ENCODE measurements at regions not wholly inside any gene's neighbourhood (a gene's known extent, or its start where the extent isn't known, plus 50 kb on each side); places are given as distances from the start of the nearest gene placed in this dataset.

GRCh38 chr14:92254786-92255185 lies 68.2 kb upstream of the SLC24A4 start:
- H3K27me3 ChIP-seq (replicated peaks in 2 of 5; ENCODE audit: control insufficient read depth in 4 of 5, insufficient read depth in 5 of 5, low read length in 4 of 5), result peaks cover 0 to 58% (median 21%) of the 10 kb centered on the region in 5 experiments
- DNase-seq, result no peak
- no peak overlapping the region for H3K4me3 ChIP-seq (ENCODE audit: control insufficient read depth in 1 of 7, extremely low read depth in 1 of 7, insufficient read depth in 4 of 7, low read depth in 2 of 7, low read length in 6 of 7)
- 29% methylated on average over 12 of the region's 18 CpGs for WGBS (ENCODE audit: insufficient coverage)
- ChIA-PET CTCF (interaction anchor here (1.6 kb wide), 1 partner anchor 8 kb away, joined by 3 read pairs; no protein-coding TSS in a partner anchor), POLR2A (no interaction called here)
- no peaks in the 10 kb centered on the region for H3K36me3 ChIP-seq (ENCODE audit: control insufficient read depth in 4 of 4, insufficient read depth in 4 of 4, low read length in 3 of 4)
- peaks cover 0 to 2% (median 0%) of the 10 kb centered on the region in 5 experiments for H3K9me3 ChIP-seq (ENCODE audit: control extremely low read depth in 1 of 5, control insufficient read depth in 4 of 5, insufficient read depth in 2 of 5, low read depth in 1 of 5, low read length in 4 of 5)
- peaks cover 0 to 5% (median 3%) of the 10 kb centered on the region in 4 experiments for H3K4me1 ChIP-seq (ENCODE audit: control extremely low read depth in 1 of 4, control insufficient read depth in 4 of 4, insufficient read depth in 4 of 4, low read length in 3 of 4)
- no peak overlapping the region for H3K27ac ChIP-seq (ENCODE audit: insufficient read depth in 1 of 2, low read depth in 1 of 2, low read length in 2 of 2, poor library complexity in 1 of 2, severe bottlenecking in 2 of 2)

GRCh38 chr14:92258934-92259333 lies 64.0 kb upstream of the SLC24A4 start:
- no peak overlapping the region for H3K27ac ChIP-seq (ENCODE audit: insufficient read depth in 1 of 2, low read depth in 1 of 2, low read length in 2 of 2, poor library complexity in 1 of 2, severe bottlenecking in 2 of 2)
- ChIA-PET CTCF (no interaction called here), POLR2A (interaction anchor here (0.6 kb wide), 1 partner anchor 52 kb away, joined by 4 read pairs; no protein-coding TSS in a partner anchor)
- no peak overlapping the region for H3K4me3 ChIP-seq (ENCODE audit: control insufficient read depth in 1 of 7, extremely low read depth in 1 of 7, insufficient read depth in 4 of 7, low read depth in 2 of 7, low read length in 6 of 7)
- H3K4me1 ChIP-seq (ENCODE audit: control extremely low read depth in 1 of 4, control insufficient read depth in 4 of 4, insufficient read depth in 4 of 4, low read length in 3 of 4), result peaks cover 0 to 11% (median 8%) of the 10 kb centered on the region in 4 experiments
- WGBS (ENCODE audit: insufficient coverage), result 67% methylated on average over 3 of the region's 3 CpGs
- H3K27me3 ChIP-seq (replicated peaks in 2 of 5; ENCODE audit: control insufficient read depth in 4 of 5, insufficient read depth in 5 of 5, low read length in 4 of 5), result peaks cover 0 to 29% (median 10%) of the 10 kb centered on the region in 5 experiments
- no peak for DNase-seq
- no peaks in the 10 kb centered on the region for H3K9me3 ChIP-seq (ENCODE audit: control extremely low read depth in 1 of 5, control insufficient read depth in 4 of 5, insufficient read depth in 2 of 5, low read depth in 1 of 5, low read length in 4 of 5)
- no peaks in the 10 kb centered on the region for H3K36me3 ChIP-seq (ENCODE audit: control insufficient read depth in 4 of 4, insufficient read depth in 4 of 4, low read length in 3 of 4)

GRCh38 chr14:92259613-92260357 lies 63.2 kb upstream of the SLC24A4 start:
- Histone ChIP-seq H3K27me3 (replicated peaks in 2 of 5; ENCODE audit: control insufficient read depth in 4 of 5, insufficient read depth in 5 of 5, low read length in 4 of 5) (peaks cover 0 to 21% (median 5%) of the 10 kb centered on the region in 5 experiments), H3K4me3 (ENCODE audit: control insufficient read depth in 1 of 7, extremely low read depth in 1 of 7, insufficient read depth in 4 of 7, low read depth in 2 of 7, low read length in 6 of 7) (no peak overlapping the region), H3K27ac (ENCODE audit: insufficient read depth in 1 of 2, low read depth in 1 of 2, low read length in 2 of 2, poor library complexity in 1 of 2, severe bottlenecking in 2 of 2) (no peak overlapping the region), H3K36me3 (ENCODE audit: control insufficient read depth in 4 of 4, insufficient read depth in 4 of 4, low read length in 3 of 4) (no peaks in the 10 kb centered on the region), H3K9me3 (ENCODE audit: control extremely low read depth in 1 of 5, control insufficient read depth in 4 of 5, insufficient read depth in 2 of 5, low read depth in 1 of 5, low read length in 4 of 5) (no peaks in the 10 kb centered on the region), H3K4me1 (ENCODE audit: control extremely low read depth in 1 of 4, control insufficient read depth in 4 of 4, insufficient read depth in 4 of 4, low read length in 3 of 4) (peaks cover 2 to 16% (median 14%) of the 10 kb centered on the region in 4 experiments)
- CTCF ChIA-PET, result interaction anchor here (0.7 to 1.4 kb wide), 2 partner anchors 15 to 161 kb away, joined by 3 read pairs; no protein-coding TSS in a partner anchor
- DNase-seq, result peak in 2 of 3 donors; percentile 27 to 29
- POLR2A ChIA-PET, result no interaction called here
- 77% methylated on average over 6 of the region's 6 CpGs for WGBS (ENCODE audit: insufficient coverage)

- ChIA-PET POLR2A (no interaction called here), CTCF (interaction anchor here (1.4 kb wide), 1 partner anchor 8 kb away, joined by 4 read pairs; no protein-coding TSS in a partner anchor)
- H3K27ac ChIP-seq (ENCODE audit: insufficient read depth in 1 of 2, low read depth in 1 of 2, low read length in 2 of 2, poor library complexity in 1 of 2, severe bottlenecking in 2 of 2), result no peak overlapping the region
- no peaks in the 10 kb centered on the region for H3K36me3 ChIP-seq (ENCODE audit: control insufficient read depth in 4 of 4, insufficient read depth in 4 of 4, low read length in 3 of 4)
- H3K4me3 ChIP-seq (ENCODE audit: control insufficient read depth in 1 of 7, extremely low read depth in 1 of 7, insufficient read depth in 4 of 7, low read depth in 2 of 7, low read length in 6 of 7), result no peak overlapping the region
- H3K4me1 ChIP-seq (ENCODE audit: control extremely low read depth in 1 of 4, control insufficient read depth in 4 of 4, insufficient read depth in 4 of 4, low read length in 3 of 4), result peaks cover 2 to 13% (median 11%) of the 10 kb centered on the region in 4 experiments
- peak; percentile 37 to 72 (median 70) for DNase-seq
- no peaks in the 10 kb centered on the region for H3K9me3 ChIP-seq (ENCODE audit: control extremely low read depth in 1 of 5, control insufficient read depth in 4 of 5, insufficient read depth in 2 of 5, low read depth in 1 of 5, low read length in 4 of 5)
- no peaks in the 10 kb centered on the region for H3K27me3 ChIP-seq (replicated peaks in 2 of 5; ENCODE audit: control insufficient read depth in 4 of 5, insufficient read depth in 5 of 5, low read length in 4 of 5)
- WGBS (ENCODE audit: insufficient coverage), result 68% methylated on average over 7 of the region's 8 CpGs
Observed at GRCh38 chr14:92263681-92264080, 59.3 kb upstream of the SLC24A4 start.

- peak in 1 of 3 donors; percentile 17 for DNase-seq
- WGBS (ENCODE audit: insufficient coverage), result 47% methylated on average over 6 of the region's 7 CpGs
- no peaks in the 10 kb centered on the region for H3K27me3 ChIP-seq (replicated peaks in 2 of 5; ENCODE audit: control insufficient read depth in 4 of 5, insufficient read depth in 5 of 5, low read length in 4 of 5)
- H3K9me3 ChIP-seq (ENCODE audit: control extremely low read depth in 1 of 5, control insufficient read depth in 4 of 5, insufficient read depth in 2 of 5, low read depth in 1 of 5, low read length in 4 of 5), result no peaks in the 10 kb centered on the region
- peaks cover 2 to 13% (median 11%) of the 10 kb centered on the region in 4 experiments for H3K4me1 ChIP-seq (ENCODE audit: control extremely low read depth in 1 of 4, control insufficient read depth in 4 of 4, insufficient read depth in 4 of 4, low read length in 3 of 4)
- no peak overlapping the region for H3K27ac ChIP-seq (ENCODE audit: insufficient read depth in 1 of 2, low read depth in 1 of 2, low read length in 2 of 2, poor library complexity in 1 of 2, severe bottlenecking in 2 of 2)
- H3K4me3 ChIP-seq (ENCODE audit: control insufficient read depth in 1 of 7, extremely low read depth in 1 of 7, insufficient read depth in 4 of 7, low read depth in 2 of 7, low read length in 6 of 7), result no peak overlapping the region
- no peaks in the 10 kb centered on the region for H3K36me3 ChIP-seq (ENCODE audit: control insufficient read depth in 4 of 4, insufficient read depth in 4 of 4, low read length in 3 of 4)
- CTCF ChIA-PET, result interaction anchor here (1.4 kb wide), 1 partner anchor 9 kb away, joined by 4 read pairs; no protein-coding TSS in a partner anchor
- POLR2A ChIA-PET, result no interaction called here
Observed at GRCh38 chr14:92264195-92264594, 58.8 kb upstream of the SLC24A4 start.

- Histone ChIP-seq H3K27me3 (replicated peaks in 2 of 5; ENCODE audit: control insufficient read depth in 4 of 5, insufficient read depth in 5 of 5, low read length in 4 of 5) (no peaks in the 10 kb centered on the region), H3K9me3 (ENCODE audit: control extremely low read depth in 1 of 5, control insufficient read depth in 4 of 5, insufficient read depth in 2 of 5, low read depth in 1 of 5, low read length in 4 of 5) (no peaks in the 10 kb centered on the region), H3K36me3 (ENCODE audit: control insufficient read depth in 4 of 4, insufficient read depth in 4 of 4, low read length in 3 of 4) (no peaks in the 10 kb centered on the region), H3K4me1 (ENCODE audit: control extremely low read depth in 1 of 4, control insufficient read depth in 4 of 4, insufficient read depth in 4 of 4, low read length in 3 of 4) (peaks cover 2 to 13% (median 11%) of the 10 kb centered on the region in 4 experiments), H3K27ac (ENCODE audit: insufficient read depth in 1 of 2, low read depth in 1 of 2, low read length in 2 of 2, poor library complexity in 1 of 2, severe bottlenecking in 2 of 2) (no peak overlapping the region), H3K4me3 (ENCODE audit: control insufficient read depth in 1 of 7, extremely low read depth in 1 of 7, insufficient read depth in 4 of 7, low read depth in 2 of 7, low read length in 6 of 7) (no peak overlapping the region)
- CTCF ChIA-PET, result no interaction called here
- 98% methylated on average over 4 of the region's 10 CpGs for WGBS (ENCODE audit: insufficient coverage)
- no peak for DNase-seq
- POLR2A ChIA-PET, result no interaction called here
Observed at GRCh38 chr14:92266216-92266615, 56.7 kb upstream of the SLC24A4 start.
